ENCODE measurements at regions not wholly inside any gene's neighbourhood (a gene's known extent, or its start where the extent isn't known, plus 50 kb on each side); places are given as distances from the start of the nearest gene placed in this dataset.

GRCh38 chr6:65780691-65781090 is 73.7 kb upstream of the EYS start:
- intact Hi-C loops (cut with DNase I): no loop called here

DNA sequence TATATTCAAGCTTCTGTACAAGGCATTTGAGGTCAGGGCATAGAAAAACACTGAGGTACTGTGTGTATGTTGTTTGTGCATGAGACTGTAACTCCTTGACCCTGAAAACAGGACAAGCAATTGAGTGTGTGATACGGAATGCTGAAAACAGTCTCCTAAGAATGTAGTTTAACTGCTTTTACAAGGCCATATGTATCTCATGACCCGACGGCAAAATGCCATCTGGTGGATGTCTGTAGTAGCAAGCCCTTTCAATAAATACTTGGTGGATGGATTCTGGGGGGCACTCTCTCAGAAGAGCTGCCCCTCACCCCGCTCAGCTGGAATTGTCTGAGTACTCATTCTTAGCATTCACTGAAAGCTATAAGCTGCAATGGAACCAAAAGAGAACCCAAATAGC is 69.3 kb upstream of the EYS start:
- TF ChIP-seq, protein P1, sequence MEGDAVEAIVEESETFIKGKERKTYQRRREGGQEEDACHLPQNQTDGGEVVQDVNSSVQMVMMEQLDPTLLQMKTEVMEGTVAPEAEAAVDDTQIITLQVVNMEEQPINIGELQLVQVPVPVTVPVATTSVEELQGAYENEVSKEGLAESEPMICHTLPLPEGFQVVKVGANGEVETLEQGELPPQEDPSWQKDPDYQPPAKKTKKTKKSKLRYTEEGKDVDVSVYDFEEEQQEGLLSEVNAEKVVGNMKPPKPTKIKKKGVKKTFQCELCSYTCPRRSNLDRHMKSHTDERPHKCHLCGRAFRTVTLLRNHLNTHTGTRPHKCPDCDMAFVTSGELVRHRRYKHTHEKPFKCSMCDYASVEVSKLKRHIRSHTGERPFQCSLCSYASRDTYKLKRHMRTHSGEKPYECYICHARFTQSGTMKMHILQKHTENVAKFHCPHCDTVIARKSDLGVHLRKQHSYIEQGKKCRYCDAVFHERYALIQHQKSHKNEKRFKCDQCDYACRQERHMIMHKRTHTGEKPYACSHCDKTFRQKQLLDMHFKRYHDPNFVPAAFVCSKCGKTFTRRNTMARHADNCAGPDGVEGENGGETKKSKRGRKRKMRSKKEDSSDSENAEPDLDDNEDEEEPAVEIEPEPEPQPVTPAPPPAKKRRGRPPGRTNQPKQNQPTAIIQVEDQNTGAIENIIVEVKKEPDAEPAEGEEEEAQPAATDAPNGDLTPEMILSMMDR (IDR thresholded peaks at IDR 0.05; ENCODE audit: borderline replicate concordance, extremely low read depth, insufficient read depth): no peak
- Histone ChIP-seq H3K4me3 (ENCODE audit: low read length in 3 of 3) (no peak overlapping the region), H3K9me3 (ENCODE audit: control insufficient read depth in 2 of 3, insufficient read depth in 1 of 3, low read length in 3 of 3) (peaks cover 0 to 3% (median 0%) of the 10 kb centered on the region in 3 donors), H3K4me1 (ENCODE audit: control insufficient read depth in 2 of 3, insufficient read depth in 2 of 3, low read depth in 1 of 3, low read length in 3 of 3) (no peaks in the 10 kb centered on the region), H3K27ac (ENCODE audit: low read depth in 2 of 2, low read length in 2 of 2) (no peak overlapping the region), H3K36me3 (ENCODE audit: control insufficient read depth in 2 of 3, insufficient read depth in 3 of 3, low read length in 3 of 3) (no peaks in the 10 kb centered on the region), H3K27me3 (ENCODE audit: control insufficient read depth, insufficient read depth, low read length) (no peaks in the 10 kb centered on the region), H3K9ac (ENCODE audit: low read length in 3 of 3) (no peak overlapping the region)
- intact Hi-C loops (cut with DNase I): no loop called here
- peak in 1 of 5 donors; percentile 4 for DNase-seq
- no peak for FAIRE-seq

More at GRCh38 chr6:65780691-65781090, 73.7 kb upstream of the EYS start:
- Histone ChIP-seq H3K27me3 (ENCODE audit: control insufficient read depth, insufficient read depth, low read length) (no peaks in the 10 kb centered on the region), H3K4me3 (ENCODE audit: low read length in 3 of 3) (no peak overlapping the region), H3K9ac (ENCODE audit: low read length in 3 of 3) (no peak overlapping the region), H3K9me3 (ENCODE audit: control insufficient read depth in 2 of 3, insufficient read depth in 1 of 3, low read length in 3 of 3) (peaks cover 0 to 3% (median 0%) of the 10 kb centered on the region in 3 donors), H3K27ac (ENCODE audit: low read depth in 2 of 2, low read length in 2 of 2) (no peak overlapping the region), H3K4me1 (ENCODE audit: control insufficient read depth in 2 of 3, insufficient read depth in 2 of 3, low read depth in 1 of 3, low read length in 3 of 3) (no peaks in the 10 kb centered on the region), H3K36me3 (ENCODE audit: control insufficient read depth in 2 of 3, insufficient read depth in 3 of 3, low read length in 3 of 3) (no peaks in the 10 kb centered on the region)
- DNase-seq (no peak), FAIRE-seq (no peak)
- TF ChIP-seq, protein P1 (IDR thresholded peaks at IDR 0.05; ENCODE audit: borderline replicate concordance, extremely low read depth, insufficient read depth): no peak

DNA sequence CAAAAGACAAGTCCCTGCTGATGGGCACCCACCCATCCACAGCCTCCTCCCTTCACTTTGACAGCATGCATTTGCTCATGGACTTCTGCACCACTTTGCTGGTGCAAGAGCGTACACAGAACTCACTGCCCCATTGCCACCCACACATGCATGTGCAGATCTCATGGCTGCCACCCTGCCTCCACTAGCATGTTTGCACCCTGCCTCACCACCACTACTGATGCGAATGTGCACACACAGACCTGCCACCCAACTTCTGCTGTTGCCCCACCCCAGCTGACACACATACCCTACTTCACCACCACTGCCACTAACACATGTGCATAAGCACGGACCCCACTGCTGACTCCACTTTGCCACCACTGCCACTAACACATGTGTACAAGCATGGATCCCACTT is 64.9 kb upstream of the EYS start:
- Histone ChIP-seq H3K4me1 (ENCODE audit: control insufficient read depth in 2 of 3, insufficient read depth in 2 of 3, low read depth in 1 of 3, low read length in 3 of 3) (no peaks in the 10 kb centered on the region), H3K9me3 (ENCODE audit: control insufficient read depth in 2 of 3, insufficient read depth in 1 of 3, low read length in 3 of 3) (no peaks in the 10 kb centered on the region), H3K4me3 (ENCODE audit: low read length in 3 of 3) (no peak overlapping the region), H3K9ac (ENCODE audit: low read length in 3 of 3) (no peak overlapping the region), H3K27me3 (ENCODE audit: control insufficient read depth, insufficient read depth, low read length) (no peaks in the 10 kb centered on the region), H3K36me3 (ENCODE audit: control insufficient read depth in 2 of 3, insufficient read depth in 3 of 3, low read length in 3 of 3) (no peaks in the 10 kb centered on the region), H3K27ac (ENCODE audit: low read depth in 2 of 2, low read length in 2 of 2) (no peak overlapping the region)
- TF ChIP-seq, protein P1 (IDR thresholded peaks at IDR 0.05; ENCODE audit: borderline replicate concordance, extremely low read depth, insufficient read depth): no peak
- no peak for FAIRE-seq
- intact Hi-C loops (cut with DNase I): no loop called here
- peak in 1 of 5 donors; percentile 18 for DNase-seq

DNA sequence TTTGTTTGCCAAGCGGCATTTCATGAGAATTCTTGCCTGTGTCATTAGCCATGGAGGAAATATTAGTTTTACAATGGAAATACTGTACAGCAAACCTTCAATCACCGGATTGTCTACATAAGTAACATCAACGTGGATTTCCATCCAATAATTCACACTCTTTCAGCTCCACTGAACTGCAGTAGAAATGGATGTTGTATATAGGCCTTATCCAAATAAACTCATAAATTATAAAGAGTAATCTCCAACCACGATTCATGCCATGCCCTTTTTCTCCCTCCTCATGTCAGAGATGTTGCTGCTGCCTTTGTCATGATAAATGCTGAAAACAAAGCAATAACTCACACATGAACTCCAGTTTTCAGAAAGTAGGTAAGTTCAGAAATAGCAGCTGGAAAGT is 54.9 kb upstream of the EYS start:
- H3K27me3 ChIP-seq (ENCODE audit: control insufficient read depth, insufficient read depth, low read length): no peaks in the 10 kb centered on the region
- H3K9me3 ChIP-seq (ENCODE audit: control insufficient read depth in 2 of 3, insufficient read depth in 1 of 3, low read length in 3 of 3): no peaks in the 10 kb centered on the region
- H3K4me3 ChIP-seq (ENCODE audit: low read length in 3 of 3): no peak overlapping the region
- DNase-seq (no peak), FAIRE-seq (no peak)
- H3K4me1 ChIP-seq (ENCODE audit: control insufficient read depth in 2 of 3, insufficient read depth in 2 of 3, low read depth in 1 of 3, low read length in 3 of 3): no peaks in the 10 kb centered on the region
- TF ChIP-seq, protein P1 (IDR thresholded peaks at IDR 0.05; ENCODE audit: borderline replicate concordance, extremely low read depth, insufficient read depth): no peak
- no peaks in the 10 kb centered on the region for H3K36me3 ChIP-seq (ENCODE audit: control insufficient read depth in 2 of 3, insufficient read depth in 3 of 3, low read length in 3 of 3)
- intact Hi-C loops (cut with DNase I): no loop called here
- H3K9ac ChIP-seq (ENCODE audit: low read length in 3 of 3): no peak overlapping the region
- no peak overlapping the region for H3K27ac ChIP-seq (ENCODE audit: low read depth in 2 of 2, low read length in 2 of 2)
